T47D (cell line): ENCODE measurements at regions not wholly inside any gene's neighbourhood (a gene's known extent, or its start where the extent isn't known, plus 50 kb on each side); places are given as distances from the start of the nearest gene placed in this dataset.
"Not testable (repeated sequence)": the region's sequence is repeated elsewhere in the genome, so short reads cannot be mapped to it uniquely, and the experiment has no call there.

Source experiments
- DNase-seq, 2 experiments: peaks; one replicate each; pipeline versions ENCODE4 v3.0.0 to v3.0.0-alpha.2; 2011 to 2012; ENCODE audit warnings: low read depth in 1 of 2, low spot score in 1 of 2
- JUND ChIP-seq: IDR thresholded peaks from 2 replicates; pipeline ENCODE4 v1.6.1; 2012; ENCODE audit warnings: low read depth
- in situ Hi-C: cut with HindIII; loops from 2 replicates; pipeline ENCODE4 v1.10.0; 2016; ENCODE audit warnings: low sequenced_read_pairs, low pct_unique_long_range_greater_than_20kb

GRCh38 chr4:66489370-66489769, 819.1 kb upstream of the EPHA5 start:
- in situ Hi-C loops, result no loop called here
- no peak for TF ChIP-seq JUND
- DNase-seq, result no peak

GRCh38 chr4:66486068-66486467, 815.8 kb upstream of the EPHA5 start:
- TF ChIP-seq JUND, result no peak
- no peak for DNase-seq
- in situ Hi-C loops, result no loop called here

GRCh38 chr4:66482186-66482585, 811.9 kb upstream of the EPHA5 start:
- in situ Hi-C loops, result no loop called here
- TF ChIP-seq JUND, result no peak
- no peak for DNase-seq

DNA sequence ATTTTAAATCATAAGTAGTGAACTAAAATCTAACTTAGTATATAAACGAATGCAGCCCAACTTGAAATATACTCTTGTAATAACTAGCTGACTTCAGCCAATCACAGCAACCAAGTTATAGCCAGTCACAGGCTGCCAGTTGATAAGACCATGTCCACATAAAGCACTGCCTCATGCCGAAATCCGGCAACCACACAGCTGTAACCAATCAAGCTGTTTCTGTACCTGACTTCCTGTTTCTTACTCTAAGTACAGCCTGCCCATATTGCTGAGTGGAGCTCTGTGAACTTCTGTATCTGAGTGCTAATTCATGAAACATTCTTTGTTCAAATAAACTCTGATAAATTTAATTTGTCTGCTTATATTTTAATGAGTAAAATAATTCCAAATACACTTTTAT, 805.3 kb upstream of the EPHA5 start:
- in situ Hi-C loops, result no loop called here
- no peak for DNase-seq
- TF ChIP-seq JUND, result no peak

DNA sequence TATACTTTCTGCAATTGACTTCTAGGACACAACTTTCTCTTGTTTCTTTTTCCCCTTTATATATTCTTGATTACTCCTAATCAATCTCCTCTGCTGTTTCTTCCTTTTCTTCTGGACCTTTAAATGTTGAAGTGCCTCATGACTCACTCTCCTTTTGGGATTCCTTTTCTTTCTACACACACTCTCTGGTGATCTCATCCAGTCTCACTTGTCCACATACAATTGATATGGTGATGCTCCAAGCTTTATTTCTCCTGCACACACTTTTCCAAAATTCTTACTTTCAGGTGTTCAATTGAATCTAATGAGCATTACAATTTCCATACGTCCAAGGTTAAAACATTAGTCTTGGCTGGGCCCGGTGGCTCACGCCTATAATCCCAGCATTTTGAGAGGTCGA, 794.8 kb upstream of the EPHA5 start:
- no peak for TF ChIP-seq JUND
- in situ Hi-C loops, result no loop called here
- no peak for DNase-seq

DNA sequence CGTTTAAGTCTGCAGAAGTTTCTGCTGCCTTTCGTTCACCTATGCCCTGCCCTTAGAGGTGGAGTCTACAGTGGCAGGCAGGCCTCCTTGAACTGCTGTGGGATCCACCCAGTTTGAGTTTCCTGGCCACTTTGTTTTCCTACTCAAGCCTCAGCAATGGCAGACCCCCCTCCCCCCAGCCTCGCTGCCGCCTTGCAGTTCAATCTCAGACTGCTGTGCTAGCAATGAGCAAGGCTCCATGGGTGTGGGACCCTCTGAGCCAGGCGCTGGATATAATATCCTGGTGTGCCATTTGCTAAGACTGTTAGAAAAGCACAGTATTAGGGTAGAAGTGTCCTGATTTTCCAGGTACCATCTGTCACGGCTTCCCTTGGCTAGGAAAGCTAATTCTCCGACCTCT, 792.6 kb upstream of the EPHA5 start:
- DNase-seq, in situ Hi-C loops: not testable (repeated sequence)

DNA sequence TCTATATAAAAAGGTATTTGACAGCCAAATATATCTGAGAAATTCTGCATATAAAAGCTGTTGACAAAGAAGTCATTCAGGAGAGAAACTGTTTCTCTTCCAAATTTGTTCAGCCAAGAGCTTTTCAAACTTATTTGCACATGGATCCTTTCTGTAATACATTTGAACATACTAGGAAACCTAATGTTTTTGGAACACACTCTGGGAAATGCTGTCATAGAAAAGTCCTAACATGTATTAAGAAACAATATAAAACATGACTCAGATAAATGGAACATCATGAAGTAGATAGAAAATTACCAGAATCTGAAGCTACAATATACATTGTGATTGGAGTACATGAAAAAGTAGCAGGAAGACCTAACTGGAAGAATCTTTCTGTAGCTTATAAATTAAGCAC, 781.5 kb upstream of the EPHA5 start:
- in situ Hi-C loops, result no loop called here

DNA sequence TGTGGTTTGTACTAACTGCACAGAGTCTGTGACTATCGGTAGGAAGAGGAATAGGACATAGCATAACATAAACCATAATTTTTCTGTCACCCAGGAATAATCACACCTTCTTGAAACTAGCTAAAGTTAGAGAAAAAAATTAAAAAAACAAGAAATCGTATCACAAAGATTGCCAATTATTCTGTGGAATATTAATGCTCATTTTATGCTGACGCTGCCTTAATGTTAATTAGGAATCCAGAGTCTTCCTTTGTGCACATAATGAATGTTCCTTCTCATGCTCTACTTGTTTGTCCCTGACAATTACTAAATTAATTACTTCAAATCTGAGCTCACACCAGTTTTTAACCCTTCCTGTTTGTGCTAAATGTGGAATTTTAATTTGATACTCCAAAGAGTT, 772.7 kb upstream of the EPHA5 start:
- no peak for TF ChIP-seq JUND
- in situ Hi-C loops, result no loop called here
- DNase-seq, result no peak

More for the DNA sequence above, 781.5 kb upstream of the EPHA5 start:
- DNase-seq, result no peak
- TF ChIP-seq JUND, result no peak

- DNase-seq, result no peak
- in situ Hi-C loops, result no loop called here
- no peak for TF ChIP-seq JUND
Measured at GRCh38 chr4:66439508-66439907, 769.2 kb upstream of the EPHA5 start.

DNA sequence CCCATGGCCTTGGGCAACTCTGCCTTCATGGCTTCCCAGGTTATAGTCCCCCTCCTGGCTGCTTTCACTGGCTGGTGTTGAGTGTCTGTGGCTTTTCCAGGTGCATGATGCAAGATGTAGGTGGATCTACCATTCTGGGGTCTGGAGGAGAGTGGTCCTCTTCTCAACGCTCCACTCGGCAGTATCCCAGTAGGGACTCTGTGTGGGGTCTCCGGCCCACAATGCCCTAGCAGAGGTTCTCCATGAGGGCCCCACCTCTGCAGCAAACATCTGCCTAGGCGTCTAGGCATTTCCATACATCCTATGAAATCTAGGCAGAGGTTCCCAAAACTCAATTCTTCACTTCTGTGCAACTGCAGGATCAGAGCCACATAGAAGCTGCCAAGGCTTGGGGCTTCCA, 763.4 kb upstream of the EPHA5 start:
- DNase-seq, result no peak
- TF ChIP-seq JUND, result no peak
- in situ Hi-C loops, result no loop called here

- TF ChIP-seq JUND, result no peak
- in situ Hi-C loops, result no loop called here
- no peak for DNase-seq
Measured at GRCh38 chr4:66430856-66431255, 760.6 kb upstream of the EPHA5 start.

DNA sequence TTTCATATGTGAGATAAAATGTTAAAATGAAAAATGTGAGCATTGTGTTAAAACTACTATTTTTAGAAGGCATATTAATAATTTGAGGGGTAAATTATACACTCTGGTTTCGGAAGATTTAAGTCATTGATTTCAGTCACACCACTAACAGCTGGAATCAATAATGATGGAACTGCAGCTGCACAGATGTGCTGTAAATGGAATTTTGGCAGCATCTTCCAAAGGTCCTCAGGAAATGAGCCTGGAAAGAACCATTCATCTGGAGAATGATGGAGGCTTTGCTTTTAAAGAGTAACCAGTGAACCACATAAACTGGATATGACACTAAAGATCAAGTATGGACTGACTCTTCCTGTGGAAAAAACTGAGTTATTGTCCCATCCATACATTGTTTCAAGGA, 759.0 kb upstream of the EPHA5 start:
- no peak for TF ChIP-seq JUND
- no peak for DNase-seq
- in situ Hi-C loops, result no loop called here

DNA sequence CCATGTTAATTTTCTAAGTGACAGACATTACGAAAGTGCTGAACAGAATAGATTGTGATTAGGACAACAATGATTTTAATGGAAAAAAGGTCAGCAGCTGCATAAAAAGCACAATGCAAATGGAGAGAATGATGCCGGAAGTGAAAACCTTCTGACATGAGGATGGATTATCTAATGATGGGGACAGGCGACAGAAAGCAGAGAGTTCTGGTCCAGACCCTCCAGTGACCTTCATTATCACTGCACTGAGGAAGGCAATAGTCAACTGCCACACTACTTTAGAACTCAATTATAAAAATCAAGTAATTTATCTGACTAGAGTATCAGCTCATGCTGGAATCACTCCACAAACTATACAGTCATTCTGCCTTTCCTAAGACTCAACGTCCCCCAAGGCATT, 746.1 kb upstream of the EPHA5 start:
- DNase-seq, result no peak
- TF ChIP-seq JUND, result no peak
- in situ Hi-C loops, result no loop called here

- in situ Hi-C loops, result no loop called here
- no peak for TF ChIP-seq JUND
- DNase-seq, result no peak
Measured at GRCh38 chr4:66404141-66404540, 733.9 kb upstream of the EPHA5 start.

GRCh38 chr4:66376921-66377320, 706.6 kb upstream of the EPHA5 start:
- DNase-seq, result no peak
- no peak for TF ChIP-seq JUND
- in situ Hi-C loops, result no loop called here
